Epithelial cell of esophagus (primary cell): ENCODE measurements at regions not wholly inside any gene's neighbourhood (a gene's known extent, or its start where the extent isn't known, plus 50 kb on each side); places are given as distances from the start of the nearest gene placed in this dataset.

Source experiments
- DNase-seq: peaks from one replicate; pipeline ENCODE4 v3.0.0; 2010; ENCODE audit warnings: low read depth
- H3K4me3 ChIP-seq: 2 replicates; pipeline ENCODE4 v1.5.1; 2011; ENCODE audit warnings: mild to moderate bottlenecking, low read length, control low read depth
- TF ChIP-seq, protein P1 (sequence below): IDR thresholded peaks from 2 replicates; pipeline ENCODE4 v1.5.1; 2011; ENCODE audit warnings: low read depth, mild to moderate bottlenecking, low read length, control low read depth, inconsistent platforms; ENCODE audit not compliant: insufficient read depth; ENCODE audit errors: missing control alignments

DNA sequence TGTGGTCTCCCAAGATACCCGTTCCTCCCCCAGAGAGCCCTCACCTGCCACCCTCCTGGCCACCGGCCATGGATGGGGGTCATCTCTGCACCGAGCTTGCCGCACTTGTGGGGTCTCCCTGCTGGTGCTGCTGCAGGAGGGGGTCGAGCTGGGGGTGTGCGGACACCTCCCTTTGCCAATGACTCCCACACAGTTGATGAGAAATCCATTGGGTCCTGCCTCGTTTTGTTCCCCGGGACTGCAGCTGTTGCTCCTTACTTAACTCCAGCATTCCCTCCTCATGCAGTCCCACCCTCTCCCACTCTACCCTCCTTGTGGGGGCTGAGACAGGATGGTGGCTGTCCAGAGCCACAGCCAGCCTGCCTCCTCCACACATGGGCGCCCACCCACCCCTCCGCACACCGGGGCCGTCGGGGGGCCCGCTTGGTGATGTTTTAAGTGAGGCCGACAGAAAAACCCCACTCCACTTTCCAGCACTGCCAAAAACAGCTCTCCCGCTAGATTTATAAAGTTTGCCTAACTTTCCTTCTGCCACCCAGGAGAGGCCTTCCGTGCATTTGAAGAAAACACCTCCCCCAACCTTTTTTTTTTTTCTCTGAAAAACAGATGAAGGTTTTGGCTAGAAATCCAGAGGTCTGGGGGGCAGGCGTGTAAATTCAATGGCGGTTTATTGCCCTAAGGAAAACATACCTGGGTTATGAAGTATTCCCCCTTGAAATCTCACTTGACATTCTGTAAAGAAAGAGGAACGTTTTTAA, 53.5 kb upstream of the APCDD1L start:
- no peak overlapping the region for H3K4me3 ChIP-seq
- no peak for DNase-seq
- TF ChIP-seq, protein P1, sequence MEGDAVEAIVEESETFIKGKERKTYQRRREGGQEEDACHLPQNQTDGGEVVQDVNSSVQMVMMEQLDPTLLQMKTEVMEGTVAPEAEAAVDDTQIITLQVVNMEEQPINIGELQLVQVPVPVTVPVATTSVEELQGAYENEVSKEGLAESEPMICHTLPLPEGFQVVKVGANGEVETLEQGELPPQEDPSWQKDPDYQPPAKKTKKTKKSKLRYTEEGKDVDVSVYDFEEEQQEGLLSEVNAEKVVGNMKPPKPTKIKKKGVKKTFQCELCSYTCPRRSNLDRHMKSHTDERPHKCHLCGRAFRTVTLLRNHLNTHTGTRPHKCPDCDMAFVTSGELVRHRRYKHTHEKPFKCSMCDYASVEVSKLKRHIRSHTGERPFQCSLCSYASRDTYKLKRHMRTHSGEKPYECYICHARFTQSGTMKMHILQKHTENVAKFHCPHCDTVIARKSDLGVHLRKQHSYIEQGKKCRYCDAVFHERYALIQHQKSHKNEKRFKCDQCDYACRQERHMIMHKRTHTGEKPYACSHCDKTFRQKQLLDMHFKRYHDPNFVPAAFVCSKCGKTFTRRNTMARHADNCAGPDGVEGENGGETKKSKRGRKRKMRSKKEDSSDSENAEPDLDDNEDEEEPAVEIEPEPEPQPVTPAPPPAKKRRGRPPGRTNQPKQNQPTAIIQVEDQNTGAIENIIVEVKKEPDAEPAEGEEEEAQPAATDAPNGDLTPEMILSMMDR = no peak

DNA sequence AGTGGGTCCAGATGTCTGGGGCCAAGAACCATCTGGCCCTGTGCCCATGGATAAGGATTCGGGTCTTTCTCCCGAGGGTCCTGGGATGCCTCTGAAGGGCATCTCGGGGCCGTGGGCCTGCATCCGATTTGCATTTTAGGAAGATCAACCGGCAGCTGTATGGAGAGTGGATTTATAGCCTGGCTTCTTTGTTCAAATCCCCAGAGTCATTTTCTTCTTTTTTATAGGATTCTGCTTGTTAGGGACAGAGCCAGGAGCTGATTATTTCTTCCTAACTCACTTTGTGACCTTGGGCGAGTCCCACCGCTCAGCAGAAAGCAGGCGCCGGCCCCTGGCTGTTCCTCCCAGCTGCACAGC, 52.9 kb upstream of the APCDD1L start:
- no peak for DNase-seq
- TF ChIP-seq, protein P1 = no peak
- H3K4me3 ChIP-seq = no peak overlapping the region

DNA sequence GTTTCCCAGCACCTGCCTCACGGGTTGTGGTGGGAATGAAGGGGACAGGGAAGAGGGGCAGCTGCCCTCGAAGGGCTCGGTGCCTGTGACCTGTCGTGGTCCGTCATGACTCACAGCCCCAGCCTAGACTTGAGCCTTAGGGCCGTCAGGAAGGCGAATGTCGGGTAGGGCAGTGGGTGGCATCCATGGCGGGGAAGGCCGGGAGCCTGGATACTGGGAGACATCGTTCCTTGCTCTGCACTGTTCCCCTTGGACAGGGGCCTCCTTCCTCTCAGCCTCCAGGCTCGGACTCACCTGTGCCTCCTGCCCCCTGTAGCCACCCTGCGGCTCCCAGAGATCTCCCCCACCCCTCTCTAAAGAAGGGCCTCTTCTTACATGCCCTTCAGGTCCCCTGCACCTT, 52.2 kb upstream of the APCDD1L start:
- H3K4me3 ChIP-seq = no peak overlapping the region
- TF ChIP-seq, protein P1 = no peak
- DNase-seq = no peak

DNA sequence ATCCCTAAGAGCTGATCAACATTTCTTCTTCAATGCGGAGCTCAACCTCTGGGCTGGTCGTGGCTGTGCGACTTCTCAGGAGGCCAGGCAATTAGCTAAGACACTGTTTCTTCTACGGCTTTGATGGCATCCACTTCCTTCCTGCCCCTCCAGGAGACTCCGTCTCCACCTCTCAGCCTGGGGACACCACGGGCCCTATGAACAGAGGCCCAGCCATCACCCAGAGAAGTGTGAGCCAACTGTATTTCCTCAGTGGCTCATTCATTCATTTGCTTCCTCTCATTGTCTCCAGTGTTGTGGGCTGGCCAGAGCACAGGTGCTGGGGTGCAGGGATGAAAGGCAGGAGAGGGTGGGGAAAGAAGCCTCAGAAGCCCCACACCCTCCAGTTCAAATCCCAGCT, 51.8 kb upstream of the APCDD1L start:
- TF ChIP-seq, protein P1 = no peak
- no peak overlapping the region for H3K4me3 ChIP-seq

DNA sequence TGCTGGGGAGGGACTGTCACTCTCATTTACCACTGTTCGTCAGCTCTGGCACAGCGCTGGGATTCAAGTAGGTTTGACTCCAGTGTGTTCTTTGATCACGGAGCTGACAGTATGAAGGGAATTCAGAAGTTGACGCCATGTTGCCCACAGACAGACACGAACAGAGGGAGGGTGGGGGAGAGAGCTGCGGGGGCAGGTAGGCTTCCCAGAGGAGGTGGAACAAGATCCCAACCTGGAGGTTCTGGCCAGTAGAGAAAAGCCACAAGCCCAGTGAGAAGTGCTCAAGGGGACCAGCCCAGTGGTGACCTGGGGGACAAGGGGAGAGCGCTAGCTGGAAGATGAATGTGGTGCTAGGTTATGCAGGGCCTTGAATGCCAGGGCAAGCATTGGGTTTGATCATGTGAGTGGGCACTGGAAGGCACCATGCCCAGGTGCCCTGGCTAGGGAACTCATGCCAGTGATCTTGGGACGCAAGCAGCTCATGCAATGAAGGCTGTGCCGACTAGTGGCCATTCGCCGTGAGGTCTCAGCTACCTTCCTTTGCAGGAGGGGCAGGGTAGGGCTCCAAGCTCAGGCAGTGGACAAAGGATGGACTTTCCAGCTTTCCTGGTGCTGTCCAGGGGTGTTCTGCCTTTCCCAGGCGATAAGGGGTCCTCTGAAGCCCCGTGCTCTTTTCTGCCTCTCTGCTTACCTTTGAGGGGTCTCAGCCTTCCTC, 50.4 kb upstream of the APCDD1L start:
- no peak for DNase-seq
- H3K4me3 ChIP-seq = no peak overlapping the region
- TF ChIP-seq, protein P1 = no peak

More for the DNA sequence above, 51.8 kb upstream of the APCDD1L start:
- no peak for DNase-seq
